Transverse colon (tissue), 4 donors: ENCODE measurements at regions not wholly inside any gene's neighbourhood (a gene's known extent, or its start where the extent isn't known, plus 50 kb on each side); places are given as distances from the start of the nearest gene placed in this dataset.

Experiments used
- CTCF ChIP-seq, 5 experiments: fragments of 200-600 bp in 3 of 5; fragments of 450-650 bp in 2 of 5; sonication (generic) in 3 of 5; IDR thresholded peaks; 1 replicate in 2 of 5; 2 replicates in 3 of 5; pipeline ENCODE4 v1.5.1; 2016 to 2017; ENCODE audit warnings: antibody characterized with exemption in 5 of 5, inconsistent platforms in 3 of 5, mild to moderate bottlenecking in 2 of 5, moderate library complexity in 1 of 5
- EP300 ChIP-seq: sonication (generic); formaldehyde crosslinking; IDR thresholded peaks from one replicate; pipeline ENCODE4 v1.6.1; 2017; ENCODE audit warnings: antibody characterized with exemption, low read depth
- POLR2AphosphoS5 ChIP-seq, 3 donors: sonication (generic); formaldehyde crosslinking; IDR thresholded peaks; one replicate each; pipeline ENCODE4 v1.6.1; 2016; ENCODE audit warnings: antibody characterized with exemption in 3 of 3

GRCh38 chr4:56209767-56210166 lies 177.5 kb downstream of the AASDH start:
- TF ChIP-seq EP300 (no peak), CTCF (IDR thresholded peaks at IDR 0.05) (no peak), POLR2AphosphoS5 (IDR thresholded peaks at IDR 0.05) (no peak)
